Cerebellar nuclear complex (tissue), 1 donor: ENCODE measurements at regions not wholly inside any gene's neighbourhood (a gene's known extent, or its start where the extent isn't known, plus 50 kb on each side); places are given as distances from the start of the nearest gene placed in this dataset.
"Not testable (repeated sequence)": the region's sequence is repeated elsewhere in the genome, so short reads cannot be mapped to it uniquely, and the experiment has no call there.

ENCODE experiments used
- DNase-seq, 2 experiments: peaks; one replicate each; lab custom pipeline; 2025; lab: John Stamatoyannopoulos, UW

GRCh38 chr3:125645616-125646015 lies 50.3 kb upstream of the OSBPL11 start:
- DNase-seq = no peak

- DNase-seq = no peak
Measured at GRCh38 chr3:125646581-125646980, 51.3 kb upstream of the OSBPL11 start.

GRCh38 chr3:125647318-125648014 lies 52.2 kb upstream of the OSBPL11 start:
- DNase-seq = no peak

- no peak for DNase-seq
Measured at GRCh38 chr3:125651244-125651643, 55.9 kb upstream of the OSBPL11 start.

DNA sequence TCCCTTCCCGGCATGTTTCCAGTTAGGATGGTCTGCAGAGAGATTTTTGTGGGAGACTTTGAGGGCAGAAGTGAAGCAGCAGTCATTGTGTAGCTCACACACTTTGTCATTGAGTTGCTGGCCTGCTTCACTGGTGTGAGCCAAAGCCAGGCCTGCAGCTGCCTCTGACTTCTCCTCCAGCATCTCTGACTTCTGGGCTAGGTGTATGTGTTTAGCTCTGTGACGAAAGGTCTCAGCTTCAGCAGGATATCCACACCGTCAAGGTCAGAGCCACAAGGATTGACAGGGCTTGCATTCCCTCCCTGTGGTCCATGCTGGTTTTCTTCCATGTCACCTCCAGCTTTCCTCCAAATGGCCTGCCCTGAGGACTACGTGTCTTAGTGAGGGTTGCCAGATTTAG lies 57.1 kb upstream of the OSBPL11 start:
- DNase-seq = no peak

DNA sequence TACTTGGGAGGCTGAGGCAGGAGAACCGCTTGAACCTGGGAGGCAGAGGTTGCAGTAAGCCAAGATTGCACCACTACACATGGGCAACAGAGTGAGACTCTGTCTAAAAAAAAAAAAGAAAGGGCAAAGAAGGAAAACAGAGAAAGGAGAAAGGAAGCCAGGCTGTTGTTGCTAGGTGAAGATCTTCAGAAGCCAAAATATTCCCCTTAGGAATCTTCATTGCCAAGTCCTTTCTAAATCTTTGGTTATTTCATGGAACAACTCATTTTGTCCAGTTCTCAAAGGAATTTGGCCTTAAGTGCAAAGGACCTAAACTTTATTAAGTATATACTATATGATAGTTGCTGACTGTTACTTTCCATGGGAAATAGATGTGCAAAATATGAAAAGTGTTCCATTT lies 59.2 kb upstream of the OSBPL11 start:
- DNase-seq = no peak

DNA sequence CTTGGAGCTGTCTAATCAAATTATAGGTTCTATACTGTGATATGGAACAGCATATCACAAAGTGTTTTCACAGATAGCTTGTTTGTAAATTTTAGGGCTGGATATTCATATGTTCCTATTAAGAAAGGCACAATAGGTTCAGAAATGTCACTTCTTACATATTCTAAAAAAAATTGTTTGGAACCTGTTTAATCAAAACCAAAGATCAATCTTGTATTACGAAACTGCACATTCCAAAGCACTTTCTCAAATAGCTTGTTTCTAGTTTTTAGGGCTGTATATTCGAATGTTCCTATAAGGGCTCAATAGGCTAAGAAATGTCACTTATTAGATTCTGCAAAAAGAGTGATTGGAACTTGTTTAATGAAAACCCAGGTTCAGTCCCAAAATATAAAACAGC lies 67.4 kb upstream of the OSBPL11 start:
- DNase-seq = no peak

- no peak for DNase-seq
Measured at GRCh38 chr3:125670352-125670751, 75.1 kb upstream of the OSBPL11 start.

DNA sequence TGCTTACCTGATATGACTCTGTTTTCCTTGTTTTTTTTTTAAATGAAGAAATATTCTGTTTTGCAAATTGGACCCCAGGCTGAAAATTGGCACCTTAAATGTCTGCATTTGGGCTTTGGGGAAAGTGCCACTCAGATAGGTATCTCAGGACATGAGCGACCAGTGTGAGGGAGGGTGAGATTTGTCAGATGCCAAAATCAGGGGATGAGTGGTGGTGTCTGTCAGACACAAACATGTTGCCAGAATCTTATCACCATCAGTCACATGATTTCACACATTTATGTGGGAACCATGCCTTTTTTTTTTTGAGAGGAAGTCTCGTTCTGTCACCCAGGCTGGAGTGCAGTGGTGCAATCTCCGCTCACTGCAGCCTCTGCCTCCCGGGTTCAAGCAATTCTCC lies 75.6 kb upstream of the OSBPL11 start:
- DNase-seq = no peak

DNA sequence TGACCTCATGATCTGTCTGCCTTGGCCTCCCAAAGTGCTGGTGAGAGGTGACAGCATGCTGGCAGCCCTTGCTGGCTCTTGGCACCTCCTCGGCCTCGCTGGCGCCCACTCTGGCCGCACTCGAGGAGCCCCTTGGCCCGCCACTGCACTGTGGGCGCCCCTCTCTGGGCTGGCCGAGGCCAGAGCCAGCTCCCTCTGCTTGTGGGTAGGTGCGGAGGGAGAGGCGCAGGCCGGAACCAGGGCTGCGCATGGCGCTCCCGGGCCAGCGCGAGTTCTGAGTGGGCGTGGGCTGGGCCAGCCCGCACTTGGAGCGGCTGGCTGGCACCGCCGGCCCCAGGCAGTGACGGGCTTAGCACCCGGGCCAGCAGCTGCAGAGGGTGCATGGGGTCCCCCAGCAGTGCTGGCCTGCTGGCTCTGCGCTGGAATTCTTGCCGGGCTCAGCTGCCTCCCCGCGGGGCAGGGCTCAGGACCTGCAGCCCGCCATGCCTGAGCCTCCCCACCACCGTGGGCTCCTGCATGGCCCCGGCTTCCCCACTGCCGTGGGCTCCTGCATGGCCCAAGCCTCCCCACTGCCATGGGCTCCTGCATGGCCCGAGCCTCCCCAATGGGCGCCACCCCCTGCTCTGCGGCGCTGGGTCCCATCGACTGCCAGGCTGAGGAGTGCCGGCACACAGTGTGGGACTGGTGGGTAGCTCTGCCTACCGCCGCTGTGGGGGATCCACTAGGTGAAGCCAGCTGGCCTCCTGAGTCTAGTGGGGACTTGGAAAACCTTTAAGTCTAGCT lies 76.4 kb upstream of the OSBPL11 start:
- DNase-seq = no peak

DNA sequence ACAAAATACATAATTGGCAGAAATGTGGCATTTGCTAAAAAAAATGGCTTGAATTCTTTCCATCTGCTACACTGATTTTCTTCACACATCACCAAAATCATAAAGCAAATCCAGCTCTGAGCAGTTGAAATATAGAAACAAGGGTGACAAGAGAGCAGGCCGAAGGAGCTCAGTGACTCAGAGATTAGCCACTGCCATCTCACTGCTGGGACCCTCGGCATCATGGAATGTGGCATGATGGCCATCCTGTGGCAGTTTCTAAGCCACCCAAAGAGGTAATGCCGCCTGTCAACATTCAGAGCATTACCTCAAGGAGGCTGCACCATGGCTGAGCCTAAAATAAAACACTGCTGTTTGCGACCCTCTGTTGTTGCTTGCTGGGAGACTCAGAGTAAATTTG lies 80.5 kb upstream of the OSBPL11 start:
- no peak for DNase-seq

DNA sequence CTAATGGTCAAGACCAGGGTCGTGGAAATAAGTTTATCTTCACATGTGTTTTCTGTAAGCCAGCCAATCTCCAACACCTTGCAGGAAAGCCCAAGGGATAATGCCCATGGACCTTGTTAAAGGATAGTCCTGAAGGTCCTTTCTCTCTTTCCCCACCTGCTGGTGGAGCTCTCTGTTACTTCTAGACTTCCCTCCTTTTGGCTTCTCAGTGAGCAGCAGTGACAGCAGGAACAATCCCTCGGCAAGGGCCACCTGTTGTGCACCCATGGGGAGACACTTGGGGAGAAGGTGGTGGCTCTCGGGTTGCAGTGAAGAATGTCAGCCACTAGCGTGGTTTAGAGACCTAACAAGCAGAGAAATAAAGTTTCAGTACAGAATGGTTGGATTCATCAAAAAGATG lies 84.0 kb upstream of the OSBPL11 start:
- DNase-seq = no peak

- DNase-seq = no peak
Measured at GRCh38 chr3:125681146-125681545, 85.8 kb upstream of the OSBPL11 start.

DNA sequence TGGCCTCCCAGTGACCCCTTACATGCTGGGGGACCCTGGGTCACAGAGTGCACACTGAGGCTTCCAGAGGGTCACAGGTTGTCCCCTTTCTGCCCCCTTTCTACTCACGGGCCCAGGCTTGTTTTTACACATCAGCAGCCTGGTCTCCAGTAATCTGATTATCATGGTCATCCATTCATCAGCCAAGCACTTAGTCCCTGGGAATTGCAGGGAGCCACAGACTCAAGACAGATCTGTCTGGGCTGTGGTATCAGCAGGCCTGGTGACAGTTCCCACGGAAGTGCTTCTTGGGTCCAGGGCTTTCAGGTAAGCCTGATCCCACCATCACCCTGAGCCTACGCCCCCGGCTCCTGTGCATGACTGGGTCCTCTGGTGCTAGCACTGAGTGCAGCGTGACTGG lies 86.6 kb upstream of the OSBPL11 start:
- not testable (repeated sequence) for DNase-seq

- not testable (repeated sequence) for DNase-seq
Measured at GRCh38 chr3:125682610-125683009, 87.3 kb upstream of the OSBPL11 start.

DNA sequence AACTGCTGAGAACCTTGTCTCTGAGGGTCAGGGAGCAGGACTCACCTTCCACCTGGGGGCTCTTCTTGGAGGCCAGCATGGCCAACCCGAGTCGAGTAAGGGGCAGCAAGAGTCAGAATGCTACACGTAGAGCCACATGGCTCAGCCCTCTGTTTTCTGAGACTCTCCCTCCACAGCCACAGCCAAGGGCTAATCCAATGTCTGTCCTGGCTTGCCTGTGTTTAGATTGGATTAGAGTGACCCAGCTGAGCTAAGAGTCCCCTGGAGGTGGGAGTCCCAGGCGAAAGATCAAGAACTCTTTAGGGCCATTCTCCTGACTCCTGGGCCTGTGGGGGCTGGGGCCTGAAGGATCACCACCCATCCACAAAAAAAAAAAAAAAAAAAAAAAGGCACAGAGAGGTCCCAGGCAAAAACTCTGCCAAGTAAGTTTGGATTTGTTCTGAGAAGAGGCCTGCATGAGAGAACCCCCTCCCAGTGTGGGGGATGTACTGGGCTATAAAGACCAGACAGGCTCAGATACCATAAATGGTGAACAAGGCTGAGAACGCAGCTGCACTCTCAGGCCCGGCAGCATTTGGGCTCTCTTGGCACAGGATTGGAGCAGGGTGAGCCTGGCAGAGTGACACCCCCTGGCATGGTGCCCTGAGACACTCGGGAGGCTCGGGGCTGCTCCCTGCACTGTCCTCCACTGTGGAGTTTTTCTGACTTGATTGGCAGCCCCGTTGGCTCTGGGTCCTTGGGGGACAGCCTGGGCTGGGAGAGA lies 88.0 kb upstream of the OSBPL11 start:
- DNase-seq = no peak

- DNase-seq = no peak
Measured at GRCh38 chr3:125684199-125684598, 88.9 kb upstream of the OSBPL11 start.

GRCh38 chr3:125685741-125686140 lies 90.4 kb upstream of the OSBPL11 start:
- not testable (repeated sequence) for DNase-seq

- no peak for DNase-seq
Measured at GRCh38 chr3:125692361-125692760, 97.1 kb upstream of the OSBPL11 start.

DNA sequence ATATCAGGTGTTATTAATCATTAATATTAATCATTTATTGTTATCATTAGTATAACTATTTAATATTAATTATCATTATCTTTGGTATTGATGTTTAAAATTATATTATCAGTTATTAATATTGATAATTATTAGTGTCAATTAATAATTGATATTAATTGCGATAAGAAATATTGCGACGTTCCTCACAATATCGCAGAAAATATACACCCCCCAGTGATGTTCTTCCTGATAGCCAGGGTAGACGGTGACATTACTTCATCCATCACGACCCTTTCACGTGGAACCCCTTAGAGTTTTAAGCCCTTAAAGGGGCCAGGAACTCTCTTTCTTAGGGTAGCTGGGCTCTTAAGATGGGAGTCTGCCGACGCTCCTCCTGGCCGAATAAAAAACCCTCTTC lies 98.6 kb upstream of the OSBPL11 start:
- DNase-seq = no peak

DNA sequence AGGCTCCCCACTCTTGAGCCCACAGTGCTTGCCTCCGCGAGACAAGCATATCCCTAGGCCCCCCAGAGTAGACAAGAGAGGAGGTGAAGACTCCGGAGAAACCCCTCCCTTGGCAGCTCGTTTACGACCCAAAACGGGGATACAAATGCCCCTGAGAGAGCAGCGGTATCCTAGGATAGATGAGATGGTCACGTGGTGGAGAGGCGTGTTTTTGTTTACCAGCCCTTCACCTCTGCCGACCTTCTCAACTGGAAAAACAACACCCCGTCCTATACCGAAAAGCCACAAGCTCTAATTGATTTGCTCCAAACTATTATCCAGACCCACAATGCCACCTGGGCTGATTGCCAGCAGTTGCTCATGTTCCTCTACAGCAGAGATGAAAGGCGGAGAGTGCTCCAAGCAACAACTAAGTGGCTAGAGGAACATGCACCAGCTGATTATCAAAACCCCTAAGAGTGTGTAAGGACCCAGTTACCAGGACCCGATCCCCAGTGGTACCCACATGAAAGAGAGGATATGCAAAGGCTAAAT lies 99.5 kb upstream of the OSBPL11 start:
- DNase-seq = no peak

- no peak for DNase-seq
Measured at GRCh38 chr3:125695688-125696087, 100.4 kb upstream of the OSBPL11 start.

DNA sequence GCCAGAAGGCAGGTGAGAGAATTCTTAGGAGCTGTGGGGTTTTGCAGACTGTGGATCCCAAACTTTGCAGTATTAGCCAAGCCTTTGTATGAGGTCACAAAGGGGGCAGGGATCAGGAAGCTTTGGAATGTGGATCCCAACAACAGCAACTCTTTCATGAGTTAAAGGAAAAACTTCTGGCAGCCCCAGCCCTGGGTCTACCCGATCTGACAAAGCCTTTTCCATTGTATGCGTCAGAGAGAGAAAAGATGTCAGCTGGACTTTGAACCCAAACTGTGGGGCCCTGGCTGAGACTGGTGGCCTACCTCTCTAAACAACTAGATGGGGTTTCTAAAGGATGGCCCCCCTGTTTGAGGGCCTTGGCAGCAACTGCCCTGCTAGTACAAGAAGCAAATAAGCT lies 101.8 kb upstream of the OSBPL11 start:
- not testable (repeated sequence) for DNase-seq
